Activated T-helper 2 cell treated with anti-CD3 and anti-CD28 coated beads, Interferon-gamma antibody, Interleukin-2, Interleukin-4, amounts not matched to agents 10 μg/mL and 5 μg/mL and 100 μg/mL, durations not matched to agents 14 hours and 24 hours and 36 hours (primary cell): ENCODE measurements at regions not wholly inside any gene's neighbourhood (a gene's known extent, or its start where the extent isn't known, plus 50 kb on each side); places are given as distances from the start of the nearest gene placed in this dataset.

ENCODE experiments used
- DNase-seq: peaks from one replicate; pipeline ENCODE4 v3.0.0; 2021; ENCODE audit warnings: low spot score
- H3K27ac Mint-ChIP-seq: one replicate; pipeline ENCODE4 v1.8.0; 2021; ENCODE audit warnings: mixed read lengths
- H3K27me3 Mint-ChIP-seq: one replicate; pipeline ENCODE4 v1.8.0; 2021; ENCODE audit warnings: low read depth, mixed read lengths
- H3K36me3 Mint-ChIP-seq: one replicate; pipeline ENCODE4 v1.8.0; 2021; ENCODE audit warnings: low read depth, mixed read lengths
- H3K4me1 Mint-ChIP-seq: one replicate; pipeline ENCODE4 v1.8.0; 2021; ENCODE audit warnings: low read depth, mixed read lengths
- H3K4me3 Mint-ChIP-seq: one replicate; pipeline ENCODE4 v1.8.0; 2021; ENCODE audit warnings: low read depth, mild to moderate bottlenecking, moderate library complexity, mixed read lengths
- H3K9me3 Mint-ChIP-seq: one replicate; pipeline ENCODE4 v1.8.0; 2021; ENCODE audit warnings: mixed read lengths
- intact Hi-C: fragments of 100-400 bp; cut with micrococcal nuclease; formaldehyde crosslinking; loops from one replicate; pipeline ENCODE4 v1.15.1; 2023

GRCh38 chr13:78372581-78372980 is 230.8 kb downstream of the POU4F1 start:
- Mint-ChIP-seq H3K9me3 (no peaks in the 10 kb centered on the region), H3K4me1 (no peaks in the 10 kb centered on the region), H3K4me3 (no peak overlapping the region), H3K27ac (no peak overlapping the region), H3K27me3 (no peaks in the 10 kb centered on the region), H3K36me3 (no peaks in the 10 kb centered on the region)
- intact Hi-C loops: no loop called here
- no peak for DNase-seq

- no peaks in the 10 kb centered on the region for H3K4me1 Mint-ChIP-seq
- intact Hi-C loops: no loop called here
- no peak overlapping the region for H3K27ac Mint-ChIP-seq
- H3K9me3 Mint-ChIP-seq: no peaks in the 10 kb centered on the region
- H3K4me3 Mint-ChIP-seq: no peak overlapping the region
- H3K36me3 Mint-ChIP-seq: no peaks in the 10 kb centered on the region
- DNase-seq: no peak
- no peaks in the 10 kb centered on the region for H3K27me3 Mint-ChIP-seq
These were observed 233.1 kb downstream of the POU4F1 start for GRCh38 chr13:78370231-78370630.

- H3K36me3 Mint-ChIP-seq: no peaks in the 10 kb centered on the region
These were observed 238.6 kb downstream of the POU4F1 start for GRCh38 chr13:78364711-78365110.

GRCh38 chr13:78341032-78341431 is 262.3 kb downstream of the POU4F1 start:
- Mint-ChIP-seq H3K4me3 (no peak overlapping the region), H3K9me3 (no peaks in the 10 kb centered on the region), H3K27me3 (no peaks in the 10 kb centered on the region), H3K27ac (no peak overlapping the region), H3K36me3 (no peaks in the 10 kb centered on the region), H3K4me1 (peaks cover 3% of the 10 kb centered on the region)
- DNase-seq: no peak
- intact Hi-C loops: no loop called here

More at GRCh38 chr13:78364711-78365110, 238.6 kb downstream of the POU4F1 start:
- Mint-ChIP-seq H3K4me3 (no peak overlapping the region), H3K27ac (no peak overlapping the region), H3K4me1 (no peaks in the 10 kb centered on the region), H3K9me3 (no peaks in the 10 kb centered on the region), H3K27me3 (no peaks in the 10 kb centered on the region)
- intact Hi-C loops: no loop called here
- DNase-seq: no peak

- no peaks in the 10 kb centered on the region for H3K9me3 Mint-ChIP-seq
- H3K4me1 Mint-ChIP-seq: peaks cover 3% of the 10 kb centered on the region
- no peak overlapping the region for H3K4me3 Mint-ChIP-seq
- DNase-seq: no peak
- no peaks in the 10 kb centered on the region for H3K36me3 Mint-ChIP-seq
- no peak overlapping the region for H3K27ac Mint-ChIP-seq
- intact Hi-C loops: no loop called here
- H3K27me3 Mint-ChIP-seq: no peaks in the 10 kb centered on the region
These were observed 263.4 kb downstream of the POU4F1 start for GRCh38 chr13:78339927-78340326.

- Mint-ChIP-seq H3K36me3 (no peaks in the 10 kb centered on the region), H3K27ac (no peak overlapping the region), H3K4me3 (no peak overlapping the region), H3K4me1 (no peaks in the 10 kb centered on the region), H3K27me3 (no peaks in the 10 kb centered on the region), H3K9me3 (no peaks in the 10 kb centered on the region)
- intact Hi-C loops: no loop called here
- DNase-seq: no peak
These were observed 269.3 kb downstream of the POU4F1 start for GRCh38 chr13:78334059-78334458.

GRCh38 chr13:78326633-78327032 is 276.7 kb downstream of the POU4F1 start:
- Mint-ChIP-seq H3K36me3 (no peaks in the 10 kb centered on the region), H3K9me3 (no peaks in the 10 kb centered on the region), H3K4me1 (no peaks in the 10 kb centered on the region), H3K27me3 (no peaks in the 10 kb centered on the region), H3K4me3 (no peak overlapping the region), H3K27ac (no peak overlapping the region)
- intact Hi-C loops: no loop called here
- no peak for DNase-seq

- no peak for DNase-seq
- Mint-ChIP-seq H3K27ac (no peak overlapping the region), H3K4me1 (no peaks in the 10 kb centered on the region), H3K36me3 (no peaks in the 10 kb centered on the region), H3K9me3 (no peaks in the 10 kb centered on the region), H3K27me3 (no peaks in the 10 kb centered on the region), H3K4me3 (no peak overlapping the region)
- intact Hi-C loops: no loop called here
These were observed 277.8 kb downstream of the POU4F1 start for GRCh38 chr13:78325585-78325984.

- H3K4me1 Mint-ChIP-seq: no peaks in the 10 kb centered on the region
- H3K4me3 Mint-ChIP-seq: no peak overlapping the region
- no peak for DNase-seq
- H3K27me3 Mint-ChIP-seq: no peaks in the 10 kb centered on the region
- no peaks in the 10 kb centered on the region for H3K36me3 Mint-ChIP-seq
- no peaks in the 10 kb centered on the region for H3K9me3 Mint-ChIP-seq
- intact Hi-C loops: no loop called here
- H3K27ac Mint-ChIP-seq: no peak overlapping the region
These were observed 279.5 kb downstream of the POU4F1 start for GRCh38 chr13:78323848-78324247.

- H3K4me1 Mint-ChIP-seq: no peaks in the 10 kb centered on the region
- no peaks in the 10 kb centered on the region for H3K36me3 Mint-ChIP-seq
- H3K27me3 Mint-ChIP-seq: no peaks in the 10 kb centered on the region
- H3K4me3 Mint-ChIP-seq: no peak overlapping the region
- H3K9me3 Mint-ChIP-seq: no peaks in the 10 kb centered on the region
- DNase-seq: no peak
- intact Hi-C loops: no loop called here
- H3K27ac Mint-ChIP-seq: no peak overlapping the region
These were observed 280.3 kb downstream of the POU4F1 start for GRCh38 chr13:78323040-78323439.

GRCh38 chr13:78319101-78319627 is 284.2 kb downstream of the POU4F1 start:
- Mint-ChIP-seq H3K36me3 (no peaks in the 10 kb centered on the region), H3K4me3 (no peak overlapping the region), H3K9me3 (no peaks in the 10 kb centered on the region), H3K27ac (no peak overlapping the region), H3K4me1 (no peaks in the 10 kb centered on the region), H3K27me3 (no peaks in the 10 kb centered on the region)
- intact Hi-C loops: no loop called here
- DNase-seq: no peak

GRCh38 chr13:78317030-78317429 is 286.3 kb downstream of the POU4F1 start:
- no peak for DNase-seq
- no peak overlapping the region for H3K27ac Mint-ChIP-seq
- no peaks in the 10 kb centered on the region for H3K9me3 Mint-ChIP-seq
- no peak overlapping the region for H3K4me3 Mint-ChIP-seq
- no peaks in the 10 kb centered on the region for H3K27me3 Mint-ChIP-seq
- intact Hi-C loops: no loop called here
- H3K36me3 Mint-ChIP-seq: no peaks in the 10 kb centered on the region
- H3K4me1 Mint-ChIP-seq: no peaks in the 10 kb centered on the region

- no peak overlapping the region for H3K27ac Mint-ChIP-seq
- no peaks in the 10 kb centered on the region for H3K9me3 Mint-ChIP-seq
- no peak overlapping the region for H3K4me3 Mint-ChIP-seq
- H3K36me3 Mint-ChIP-seq: no peaks in the 10 kb centered on the region
- no peak for DNase-seq
- intact Hi-C loops: no loop called here
- H3K27me3 Mint-ChIP-seq: no peaks in the 10 kb centered on the region
- H3K4me1 Mint-ChIP-seq: peaks cover 2% of the 10 kb centered on the region
These were observed 293.7 kb downstream of the POU4F1 start for GRCh38 chr13:78309497-78310180.
